ENCODE measurements at regions not wholly inside any gene's neighbourhood (a gene's known extent, or its start where the extent isn't known, plus 50 kb on each side); places are given as distances from the start of the nearest gene placed in this dataset.

GRCh38 chr1:209414803-209415329 is 168.6 kb upstream of the CAMK1G start:
- Histone ChIP-seq H3K79me2 (ENCODE audit: low read depth) (no peaks in the 10 kb centered on the region), H4K20me1 (ENCODE audit: insufficient read depth) (no peaks in the 10 kb centered on the region), H3F3A (ENCODE audit: insufficient read depth, low read depth) (peaks cover 35% of the 10 kb centered on the region), H3K27me3 (ENCODE audit: insufficient read depth, low read depth) (no peaks in the 10 kb centered on the region), H3K36me3 (ENCODE audit: low read depth) (no peaks in the 10 kb centered on the region), H2AFZ (no peak overlapping the region), H3K4me2 (no peak overlapping the region), H3K27ac (peak overlapping the region; percentile 67; the same call in 1 of the 2 replicates), H3K9me2 (ENCODE audit: insufficient read depth) (no peaks in the 10 kb centered on the region), H3K9me3 (ENCODE audit: insufficient read depth, low read depth) (no peaks in the 10 kb centered on the region), H3K4me3 (no peak overlapping the region), H3K4me1 (replicated peaks; ENCODE audit: insufficient read depth) (peaks cover 54% of the 10 kb centered on the region)
- ChIA-PET CTCF (interaction anchor here (1.6 kb wide), 1 partner anchor 51 kb away, joined by 3 read pairs; no protein-coding TSS in a partner anchor), POLR2A (ENCODE audit: unreplicated experiment) (no interaction called here)
- BruUV-seq (replicated peaks), result no TSS peak
- no peak for DNase-seq
- TF ChIP-seq CTCF (conservative IDR thresholded peaks at IDR 0.05) (no peak), EZH2 (IDR thresholded peaks at IDR 0.05; ENCODE audit: low read depth) (no peak)
- intact Hi-C loops (cut with micrococcal nuclease; ENCODE audit: unreplicated experiment), result no loop called here

- DNase-seq, result peak; percentile 81 to 85
- ChIA-PET CTCF (interaction anchor here (0.6 to 1.6 kb wide), 3 partner anchors 29 to 139 kb away, joined by 3 to 4 read pairs (median 4); no protein-coding TSS in a partner anchor), POLR2A (ENCODE audit: unreplicated experiment) (interaction anchor here (0.6 to 1.6 kb wide), 8 partner anchors 11 to 1262 kb away, joined by 3 to 25 read pairs (median 6); no protein-coding TSS in a partner anchor)
- H4K20me1 ChIP-seq (ENCODE audit: insufficient read depth), result no peaks in the 10 kb centered on the region
- H3K4me3 ChIP-seq, result no peak overlapping the region
- H3K4me2 ChIP-seq, result peak overlapping the region; percentile 54
- peaks cover 44% of the 10 kb centered on the region for H3K4me1 ChIP-seq (replicated peaks; ENCODE audit: insufficient read depth)
- H3K27ac ChIP-seq, result peak overlapping the region; percentile 67
- intact Hi-C loops (cut with micrococcal nuclease; ENCODE audit: unreplicated experiment), result loop anchor here (1.0 kb wide), 1 partner anchor 12 kb away; no protein-coding TSS in a partner anchor
- no peaks in the 10 kb centered on the region for H3K9me3 ChIP-seq (ENCODE audit: insufficient read depth, low read depth)
- no peaks in the 10 kb centered on the region for H3K36me3 ChIP-seq (ENCODE audit: low read depth)
- H3K9me2 ChIP-seq (ENCODE audit: insufficient read depth), result no peaks in the 10 kb centered on the region
- no TSS peak for BruUV-seq (replicated peaks)
- no peaks in the 10 kb centered on the region for H3K27me3 ChIP-seq (ENCODE audit: insufficient read depth, low read depth)
- no peaks in the 10 kb centered on the region for H3K79me2 ChIP-seq (ENCODE audit: low read depth)
- H2AFZ ChIP-seq, result peak overlapping the region; percentile 45; the same call in 1 of the 2 replicates
- TF ChIP-seq CTCF (conservative IDR thresholded peaks at IDR 0.05) (no peak), EZH2 (IDR thresholded peaks at IDR 0.05; ENCODE audit: low read depth) (no peak)
- peaks cover 25% of the 10 kb centered on the region for H3F3A ChIP-seq (ENCODE audit: insufficient read depth, low read depth)
Observed at GRCh38 chr1:209416039-209416438, 167.5 kb upstream of the CAMK1G start.

- POLR2A ChIA-PET (ENCODE audit: unreplicated experiment), result interaction anchor here (0.7 to 1.6 kb wide), 4 partner anchors 12 to 18 kb away, joined by 4 to 25 read pairs (median 8); no protein-coding TSS in a partner anchor
- H3K9me3 ChIP-seq (ENCODE audit: insufficient read depth, low read depth), result no peaks in the 10 kb centered on the region
Observed at GRCh38 chr1:209416716-209417115, 166.8 kb upstream of the CAMK1G start.

More at GRCh38 chr1:209416716-209417115, 166.8 kb upstream of the CAMK1G start:
- Histone ChIP-seq H3K79me2 (ENCODE audit: low read depth) (no peaks in the 10 kb centered on the region), H2AFZ (no peak overlapping the region), H4K20me1 (ENCODE audit: insufficient read depth) (no peaks in the 10 kb centered on the region), H3K4me3 (no peak overlapping the region), H3K27me3 (ENCODE audit: insufficient read depth, low read depth) (no peaks in the 10 kb centered on the region), H3K4me2 (peak overlapping the region; percentile 54; the same call in 1 of the 2 replicates), H3K27ac (peak overlapping the region; percentile 67), H3K9me2 (ENCODE audit: insufficient read depth) (no peaks in the 10 kb centered on the region), H3K36me3 (ENCODE audit: low read depth) (no peaks in the 10 kb centered on the region), H3K4me1 (replicated peaks; ENCODE audit: insufficient read depth) (peaks cover 44% of the 10 kb centered on the region), H3F3A (ENCODE audit: insufficient read depth, low read depth) (peaks cover 19% of the 10 kb centered on the region)
- intact Hi-C loops (cut with micrococcal nuclease; ENCODE audit: unreplicated experiment), result loop anchor here (1.0 kb wide), 1 partner anchor 12 kb away; no protein-coding TSS in a partner anchor
- no TSS peak for BruUV-seq (replicated peaks)
- CTCF ChIA-PET, result interaction anchor here (1.4 kb wide), 1 partner anchor 29 kb away, joined by 4 read pairs; no protein-coding TSS in a partner anchor
- DNase-seq, result no peak
- TF ChIP-seq CTCF (conservative IDR thresholded peaks at IDR 0.05) (no peak), EZH2 (IDR thresholded peaks at IDR 0.05; ENCODE audit: low read depth) (no peak)

Data from PC-9 (cell line).